GM19351 (cell line): ENCODE measurements at regions not wholly inside any gene's neighbourhood (a gene's known extent, or its start where the extent isn't known, plus 50 kb on each side); places are given as distances from the start of the nearest gene placed in this dataset.

Source experiments
- ATAC-seq: cut with Tn5 transposase; IDR thresholded peaks from one replicate; pipeline ENCODE4 v1.9.1; 2021; ENCODE audit warnings: mild to moderate bottlenecking, moderate library complexity; ENCODE audit not compliant: unreplicated experiment

GRCh38 chr13:40434516-40435397, 231.7 kb downstream of the FOXO1 start:
- ATAC-seq = peak; percentile 51

GRCh38 chr13:40438022-40438680, 228.3 kb downstream of the FOXO1 start:
- ATAC-seq = no peak

- ATAC-seq = no peak
Observed at GRCh38 chr13:40438999-40439797, 227.2 kb downstream of the FOXO1 start.

DNA sequence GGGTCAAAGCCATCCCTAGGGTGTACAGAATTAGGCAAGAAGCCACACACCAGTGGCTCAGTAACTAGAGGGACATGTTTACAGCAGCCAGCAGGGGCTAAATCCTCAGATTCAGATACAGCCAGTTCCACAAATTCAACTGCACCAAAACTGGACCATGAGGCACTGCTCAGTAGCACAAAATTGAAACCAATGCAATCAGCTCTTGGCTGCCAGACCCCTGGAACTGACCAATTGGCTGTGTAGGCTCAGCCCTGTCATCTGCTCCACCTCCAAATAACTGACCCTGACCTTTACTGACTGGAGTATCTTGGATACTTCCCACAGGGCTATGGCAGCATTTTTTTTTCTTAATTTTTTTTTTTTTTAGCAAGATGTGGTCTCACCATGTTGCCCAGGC, 226.5 kb downstream of the FOXO1 start:
- no peak for ATAC-seq

DNA sequence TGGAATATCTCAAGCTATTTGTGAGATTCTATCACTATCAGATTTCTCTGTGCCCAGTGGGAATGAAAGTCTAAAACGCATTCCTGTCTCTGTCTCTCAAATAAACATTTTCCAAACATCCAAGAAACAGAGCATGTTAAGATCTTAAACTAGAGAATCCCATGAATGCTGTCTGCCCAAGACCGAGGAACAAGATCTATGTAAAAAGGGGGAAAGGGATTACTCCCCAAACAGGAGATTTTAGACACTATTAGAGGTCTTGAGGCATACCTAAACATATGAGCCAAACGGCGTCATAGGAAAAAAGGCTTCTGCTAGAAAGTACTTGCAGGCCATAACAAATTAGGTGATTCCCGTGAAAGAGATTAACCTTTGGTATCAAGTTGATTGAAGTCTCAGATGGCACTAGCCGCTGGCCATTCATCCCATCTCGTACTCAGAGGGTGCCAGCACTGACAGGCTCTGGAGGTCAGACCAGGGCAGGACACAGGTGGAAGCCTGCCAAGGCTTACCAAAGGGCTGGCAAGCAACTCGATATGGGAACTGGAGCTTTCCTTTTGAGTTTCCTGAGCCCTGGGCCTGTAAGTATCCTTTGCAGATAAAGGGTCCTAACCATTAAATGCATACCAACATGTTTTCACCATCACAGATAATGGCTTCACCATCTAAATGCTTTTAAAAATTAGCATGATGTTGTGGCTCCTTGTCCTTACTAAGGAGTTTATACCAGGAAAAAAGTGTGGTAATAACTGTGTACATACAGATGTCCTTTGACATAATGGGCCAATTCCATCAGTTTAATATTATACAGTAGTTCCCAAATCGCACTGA, 225.2 kb downstream of the FOXO1 start:
- ATAC-seq = no peak

- no peak for ATAC-seq
Observed at GRCh38 chr13:40442231-40442630, 224.2 kb downstream of the FOXO1 start.

GRCh38 chr13:40442826-40443225, 223.6 kb downstream of the FOXO1 start:
- no peak for ATAC-seq

- no peak for ATAC-seq
Observed at GRCh38 chr13:40444241-40444640, 222.2 kb downstream of the FOXO1 start.

GRCh38 chr13:40445557-40445990, 220.9 kb downstream of the FOXO1 start:
- peak; percentile 98 for ATAC-seq

GRCh38 chr13:40446365-40446764, 220.1 kb downstream of the FOXO1 start:
- ATAC-seq = no peak

DNA sequence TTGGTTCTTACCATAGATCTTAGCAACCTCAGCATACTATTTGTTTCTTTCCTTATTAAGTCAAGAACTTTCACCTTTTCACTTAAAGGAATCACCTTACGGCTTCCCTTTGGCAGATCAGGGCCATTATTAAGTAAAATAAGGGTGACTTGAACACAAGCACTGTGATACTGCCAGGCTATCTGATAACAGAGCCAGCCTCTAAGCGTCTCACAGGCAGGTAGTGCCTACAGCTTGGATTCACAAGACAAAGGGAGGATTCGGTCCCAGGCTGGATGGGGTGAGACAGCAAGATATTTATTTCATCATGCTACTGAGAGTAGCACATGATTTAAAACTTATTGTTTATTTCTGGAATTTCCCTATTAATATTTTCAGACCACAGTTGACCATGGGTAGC, 218.6 kb downstream of the FOXO1 start:
- no peak for ATAC-seq

DNA sequence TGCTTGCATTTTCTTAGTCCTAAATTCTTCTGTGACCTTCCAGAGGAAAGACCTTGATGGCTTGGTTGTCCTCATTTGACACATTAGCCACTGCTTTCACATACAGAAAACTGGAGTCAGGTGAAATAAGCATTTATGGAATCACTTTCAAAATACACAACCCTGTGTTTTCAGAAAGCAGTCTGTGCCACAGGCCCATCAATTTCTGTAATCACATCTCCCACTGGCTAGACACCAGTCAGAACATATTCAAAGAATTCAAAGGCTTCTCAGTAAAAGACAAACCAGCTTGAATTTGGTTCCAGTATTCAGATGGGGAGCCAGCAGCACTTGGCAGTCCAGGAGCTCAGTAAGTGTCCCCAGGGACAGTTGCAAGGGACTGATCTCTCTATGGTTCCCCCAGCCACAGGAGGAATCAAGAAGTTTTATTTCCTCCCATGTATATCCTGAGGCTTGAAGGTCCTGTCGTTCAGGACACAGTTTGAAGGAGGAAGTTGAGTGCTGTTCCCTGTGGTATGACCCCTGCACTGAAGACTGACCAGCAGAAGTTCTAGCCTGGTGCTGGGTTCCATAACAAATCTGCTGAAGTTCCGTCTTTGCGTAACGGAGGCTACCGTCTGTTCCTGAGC, 214.3 kb downstream of the FOXO1 start:
- no peak for ATAC-seq

GRCh38 chr13:40452741-40453334, 213.6 kb downstream of the FOXO1 start:
- no peak for ATAC-seq

- ATAC-seq = no peak
Observed at GRCh38 chr13:40453351-40454021, 213.0 kb downstream of the FOXO1 start.

DNA sequence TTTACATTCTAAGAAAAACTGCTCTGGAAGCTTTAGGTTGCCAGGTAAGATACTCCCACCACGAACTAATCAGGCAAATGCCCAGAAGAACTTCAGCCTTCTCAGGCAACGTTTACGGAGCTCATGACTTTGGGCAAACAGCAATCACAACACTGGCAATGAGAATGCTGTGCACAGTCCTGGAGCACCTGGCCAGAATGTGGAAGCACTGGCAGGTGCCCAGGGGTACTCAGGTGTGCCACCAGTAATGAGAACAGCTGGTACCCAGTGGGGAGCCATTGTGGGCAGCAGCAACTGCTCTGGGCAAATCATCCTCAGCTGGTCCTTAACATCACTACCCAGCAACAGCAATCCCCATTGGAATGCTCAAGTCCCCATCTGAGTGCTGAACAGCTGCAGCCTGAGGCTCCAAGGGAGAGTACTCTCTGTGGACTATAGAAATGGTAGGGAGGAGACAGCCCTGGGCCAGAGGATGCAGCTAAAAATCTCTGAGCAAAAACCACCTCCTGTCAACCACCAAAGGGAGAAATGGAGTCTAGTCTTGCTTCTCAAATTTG, 210.0 kb downstream of the FOXO1 start:
- ATAC-seq = no peak

DNA sequence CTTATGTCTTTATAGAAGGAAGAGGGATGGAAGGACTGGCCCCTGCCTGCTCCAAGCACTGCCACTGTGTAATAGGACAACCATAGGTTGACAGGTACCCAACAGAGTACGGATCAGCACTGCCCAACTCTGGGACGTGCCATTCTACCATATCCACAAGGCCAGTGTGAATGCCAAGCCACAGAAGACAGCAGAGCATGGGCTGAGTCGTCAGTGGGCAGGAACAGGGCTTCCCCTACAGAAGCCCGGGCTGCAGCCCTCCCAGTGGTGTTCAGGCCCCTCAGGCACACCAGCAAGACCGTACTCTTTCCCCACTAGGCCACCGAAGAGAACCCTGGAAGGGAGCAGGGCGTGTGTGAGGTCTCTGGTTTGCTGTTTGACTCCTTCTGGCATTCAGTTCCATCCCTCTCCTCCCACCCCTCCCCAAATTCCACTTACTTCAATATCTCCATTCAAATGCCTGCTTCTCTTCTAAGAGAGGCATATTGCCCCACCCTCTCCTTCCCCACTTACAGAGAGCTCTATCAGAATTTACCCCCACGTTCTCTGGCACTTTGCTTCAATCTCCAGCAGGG, 209.4 kb downstream of the FOXO1 start:
- no peak for ATAC-seq

GRCh38 chr13:40457929-40458719, 208.3 kb downstream of the FOXO1 start:
- ATAC-seq = no peak

DNA sequence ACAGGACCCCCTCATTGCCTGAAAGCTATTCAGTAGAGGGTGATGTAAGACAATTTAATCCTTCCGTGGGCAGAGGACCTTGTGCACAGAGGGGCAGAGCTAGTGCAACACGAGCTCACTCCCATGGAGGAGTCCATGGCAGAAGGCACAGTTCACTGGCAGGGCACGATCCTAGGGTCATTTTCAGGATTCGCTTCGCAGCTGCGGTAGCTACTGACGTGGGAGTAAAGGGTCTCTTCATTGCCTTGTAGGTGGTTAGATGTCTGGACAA, 207.8 kb downstream of the FOXO1 start:
- no peak for ATAC-seq
